Medulla oblongata (tissue), 1 donor: ENCODE measurements at regions not wholly inside any gene's neighbourhood (a gene's known extent, or its start where the extent isn't known, plus 50 kb on each side); places are given as distances from the start of the nearest gene placed in this dataset.
"Not testable (repeated sequence)": the region's sequence is repeated elsewhere in the genome, so short reads cannot be mapped to it uniquely, and the experiment has no call there.

Source experiments
- DNase-seq: peaks from one replicate; pipeline ENCODE4 v3.0.0-alpha.2; 2015; ENCODE audit errors: extremely low spot score

GRCh38 chr3:3686907-3687648, 112.2 kb upstream of the LRRN1 start:
- no peak for DNase-seq

- no peak for DNase-seq
These were observed 113.5 kb upstream of the LRRN1 start for GRCh38 chr3:3685721-3686120.

- DNase-seq, result no peak
These were observed 116.0 kb upstream of the LRRN1 start for GRCh38 chr3:3683261-3683660.

GRCh38 chr3:3675801-3676200, 123.4 kb upstream of the LRRN1 start:
- DNase-seq, result no peak

- no peak for DNase-seq
These were observed 124.0 kb upstream of the LRRN1 start for GRCh38 chr3:3675186-3675585.

- DNase-seq, result no peak
These were observed 132.6 kb upstream of the LRRN1 start for GRCh38 chr3:3666664-3667063.

GRCh38 chr3:3665961-3666640, 133.1 kb upstream of the LRRN1 start:
- no peak for DNase-seq

GRCh38 chr3:3665546-3665945, 133.7 kb upstream of the LRRN1 start:
- no peak for DNase-seq

- no peak for DNase-seq
These were observed 134.3 kb upstream of the LRRN1 start for GRCh38 chr3:3664935-3665334.

- no peak for DNase-seq
These were observed 136.6 kb upstream of the LRRN1 start for GRCh38 chr3:3662610-3663009.

GRCh38 chr3:3654916-3655315, 144.3 kb upstream of the LRRN1 start:
- DNase-seq, result no peak

GRCh38 chr3:3648988-3649679, 150.1 kb upstream of the LRRN1 start:
- DNase-seq, result no peak

- no peak for DNase-seq
These were observed 152.3 kb upstream of the LRRN1 start for GRCh38 chr3:3646934-3647333.

GRCh38 chr3:3646103-3646844, 153.0 kb upstream of the LRRN1 start:
- DNase-seq, result not testable (repeated sequence)

- DNase-seq, result no peak
These were observed 157.3 kb upstream of the LRRN1 start for GRCh38 chr3:3641877-3642455.

GRCh38 chr3:3639078-3639477, 160.2 kb upstream of the LRRN1 start:
- no peak for DNase-seq

- DNase-seq, result no peak
These were observed 162.4 kb upstream of the LRRN1 start for GRCh38 chr3:3636815-3637214.

- no peak for DNase-seq
These were observed 164.1 kb upstream of the LRRN1 start for GRCh38 chr3:3635109-3635508.

- no peak for DNase-seq
These were observed 164.9 kb upstream of the LRRN1 start for GRCh38 chr3:3634326-3634725.

- no peak for DNase-seq
These were observed 165.5 kb upstream of the LRRN1 start for GRCh38 chr3:3633761-3634160.

- no peak for DNase-seq
These were observed 166.8 kb upstream of the LRRN1 start for GRCh38 chr3:3632449-3632848.

GRCh38 chr3:3631114-3631513, 168.1 kb upstream of the LRRN1 start:
- DNase-seq, result no peak
